ENCODE measurements at regions not wholly inside any gene's neighbourhood (a gene's known extent, or its start where the extent isn't known, plus 50 kb on each side); places are given as distances from the start of the nearest gene placed in this dataset.

DNA sequence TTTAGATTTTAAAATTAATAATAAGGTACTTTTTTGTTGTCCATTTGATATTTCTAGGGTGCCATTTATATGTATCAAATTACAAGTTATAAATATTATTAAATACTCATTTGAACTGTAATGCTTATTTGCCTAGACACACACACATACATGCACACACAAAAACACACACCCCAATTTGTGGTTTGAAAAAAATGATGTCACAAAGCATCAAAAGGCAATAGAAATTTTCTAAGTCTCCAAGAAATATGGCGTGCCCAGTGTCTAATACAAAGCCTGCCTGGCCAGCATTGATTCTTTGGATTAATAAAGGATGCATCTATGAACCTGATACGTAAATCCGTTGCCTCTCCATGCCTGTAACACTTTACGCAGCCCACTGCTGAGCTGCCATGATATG lies 252.8 kb upstream of the BLID start:
- peaks cover 26% of the 10 kb centered on the region for H3K4me1 Mint-ChIP-seq
- TF ChIP-seq FOXP1 (CRISPR knock-in tag; IDR thresholded peaks at IDR 0.05; ENCODE audit: borderline replicate concordance): no peak
- TF ChIP-seq RORB (CRISPR knock-in tag; IDR thresholded peaks at IDR 0.05): no peak
- no peak for TF ChIP-seq GRHL2 (CRISPR knock-in tag; IDR thresholded peaks at IDR 0.05; ENCODE audit: insufficient replicate concordance, severe bottlenecking)
- TF ChIP-seq, protein P1, sequence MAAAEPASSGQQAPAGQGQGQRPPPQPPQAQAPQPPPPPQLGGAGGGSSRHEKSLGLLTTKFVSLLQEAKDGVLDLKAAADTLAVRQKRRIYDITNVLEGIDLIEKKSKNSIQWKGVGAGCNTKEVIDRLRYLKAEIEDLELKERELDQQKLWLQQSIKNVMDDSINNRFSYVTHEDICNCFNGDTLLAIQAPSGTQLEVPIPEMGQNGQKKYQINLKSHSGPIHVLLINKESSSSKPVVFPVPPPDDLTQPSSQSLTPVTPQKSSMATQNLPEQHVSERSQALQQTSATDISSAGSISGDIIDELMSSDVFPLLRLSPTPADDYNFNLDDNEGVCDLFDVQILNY (CRISPR knock-in tag; IDR thresholded peaks at IDR 0.05): no peak
- no peak overlapping the region for H3K27ac Mint-ChIP-seq
- CTCF ChIA-PET: no interaction called here
- no peak overlapping the region for H3K4me3 Mint-ChIP-seq
- H3K36me3 Mint-ChIP-seq: no peaks in the 10 kb centered on the region
- DNase-seq (ENCODE audit: low spot score) (no peak), ATAC-seq (no peak)
- POLR2A ChIA-PET: no interaction called here
- H3K9me3 Mint-ChIP-seq: no peaks in the 10 kb centered on the region
- H3K27me3 Mint-ChIP-seq (ENCODE audit: low read depth): 0 out of 2 replicates have a peak, but pooled peaks cover 4% of the 10 kb centered on the region

DNA sequence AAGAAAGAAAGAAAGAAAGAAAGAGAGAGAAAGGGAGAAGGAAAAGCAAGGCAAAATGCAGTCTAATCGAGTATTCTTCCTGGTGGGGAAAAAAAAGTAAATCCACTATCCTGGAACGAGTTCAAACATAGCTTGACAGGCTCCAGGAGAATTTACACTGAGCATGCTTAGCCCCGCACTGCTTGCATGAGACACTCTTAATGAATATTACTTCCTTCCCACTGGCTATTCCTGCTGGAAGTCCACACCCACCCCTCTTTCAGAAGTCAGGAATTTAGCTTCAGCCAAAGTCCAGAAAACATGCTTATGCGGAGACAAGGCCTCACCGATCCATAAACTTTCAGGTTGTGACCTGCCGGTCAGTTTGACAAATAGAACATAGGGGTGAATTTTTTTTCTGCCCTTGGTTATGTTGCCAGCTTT lies 251.8 kb upstream of the BLID start:
- TF ChIP-seq TP53 (CRISPR knock-in tag; IDR thresholded peaks at IDR 0.05) (no peak), ZNF138 (CRISPR knock-in tag; conservative IDR thresholded peaks at IDR 0.05) (no peak), OVOL2 (CRISPR knock-in tag; IDR thresholded peaks at IDR 0.05; ENCODE audit: borderline replicate concordance) (no peak), ESRRA (CRISPR knock-in tag; IDR thresholded peaks at IDR 0.05; ENCODE audit: borderline replicate concordance) (no peak), ZNF671 (CRISPR knock-in tag; IDR thresholded peaks at IDR 0.05) (no peak), JAZF1 (CRISPR knock-in tag; IDR thresholded peaks at IDR 0.05) (no peak)
- TF ChIP-seq, protein P2, sequence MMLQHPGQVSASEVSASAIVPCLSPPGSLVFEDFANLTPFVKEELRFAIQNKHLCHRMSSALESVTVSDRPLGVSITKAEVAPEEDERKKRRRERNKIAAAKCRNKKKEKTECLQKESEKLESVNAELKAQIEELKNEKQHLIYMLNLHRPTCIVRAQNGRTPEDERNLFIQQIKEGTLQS (CRISPR knock-in tag; conservative IDR thresholded peaks at IDR 0.05): no peak
- TF ChIP-seq, protein P3, sequence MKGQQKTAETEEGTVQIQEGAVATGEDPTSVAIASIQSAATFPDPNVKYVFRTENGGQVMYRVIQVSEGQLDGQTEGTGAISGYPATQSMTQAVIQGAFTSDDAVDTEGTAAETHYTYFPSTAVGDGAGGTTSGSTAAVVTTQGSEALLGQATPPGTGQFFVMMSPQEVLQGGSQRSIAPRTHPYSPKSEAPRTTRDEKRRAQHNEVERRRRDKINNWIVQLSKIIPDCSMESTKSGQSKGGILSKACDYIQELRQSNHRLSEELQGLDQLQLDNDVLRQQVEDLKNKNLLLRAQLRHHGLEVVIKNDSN (CRISPR knock-in tag; IDR thresholded peaks at IDR 0.05): no peak
- TF ChIP-seq, protein P4, sequence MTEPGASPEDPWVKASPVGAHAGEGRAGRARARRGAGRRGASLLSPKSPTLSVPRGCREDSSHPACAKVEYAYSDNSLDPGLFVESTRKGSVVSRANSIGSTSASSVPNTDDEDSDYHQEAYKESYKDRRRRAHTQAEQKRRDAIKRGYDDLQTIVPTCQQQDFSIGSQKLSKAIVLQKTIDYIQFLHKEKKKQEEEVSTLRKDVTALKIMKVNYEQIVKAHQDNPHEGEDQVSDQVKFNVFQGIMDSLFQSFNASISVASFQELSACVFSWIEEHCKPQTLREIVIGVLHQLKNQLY (CRISPR knock-in tag; IDR thresholded peaks at IDR 0.05): no peak
- TF ChIP-seq, protein P5, sequence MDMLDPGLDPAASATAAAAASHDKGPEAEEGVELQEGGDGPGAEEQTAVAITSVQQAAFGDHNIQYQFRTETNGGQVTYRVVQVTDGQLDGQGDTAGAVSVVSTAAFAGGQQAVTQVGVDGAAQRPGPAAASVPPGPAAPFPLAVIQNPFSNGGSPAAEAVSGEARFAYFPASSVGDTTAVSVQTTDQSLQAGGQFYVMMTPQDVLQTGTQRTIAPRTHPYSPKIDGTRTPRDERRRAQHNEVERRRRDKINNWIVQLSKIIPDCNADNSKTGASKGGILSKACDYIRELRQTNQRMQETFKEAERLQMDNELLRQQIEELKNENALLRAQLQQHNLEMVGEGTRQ (CRISPR knock-in tag; IDR thresholded peaks at IDR 0.05): no peak
- H3K27ac Mint-ChIP-seq: no peak overlapping the region
- ChIA-PET POLR2A (no interaction called here), CTCF (no interaction called here)
- H3K27me3 Mint-ChIP-seq (ENCODE audit: low read depth): 0 out of 2 replicates have a peak, but pooled peaks cover 4% of the 10 kb centered on the region
- no peak for DNase-seq (ENCODE audit: low spot score)
- peaks cover 21% of the 10 kb centered on the region for H3K4me1 Mint-ChIP-seq
- no peak for ATAC-seq
- H3K4me3 Mint-ChIP-seq: no peak overlapping the region
- H3K36me3 Mint-ChIP-seq: no peaks in the 10 kb centered on the region
- H3K9me3 Mint-ChIP-seq: no peaks in the 10 kb centered on the region

DNA sequence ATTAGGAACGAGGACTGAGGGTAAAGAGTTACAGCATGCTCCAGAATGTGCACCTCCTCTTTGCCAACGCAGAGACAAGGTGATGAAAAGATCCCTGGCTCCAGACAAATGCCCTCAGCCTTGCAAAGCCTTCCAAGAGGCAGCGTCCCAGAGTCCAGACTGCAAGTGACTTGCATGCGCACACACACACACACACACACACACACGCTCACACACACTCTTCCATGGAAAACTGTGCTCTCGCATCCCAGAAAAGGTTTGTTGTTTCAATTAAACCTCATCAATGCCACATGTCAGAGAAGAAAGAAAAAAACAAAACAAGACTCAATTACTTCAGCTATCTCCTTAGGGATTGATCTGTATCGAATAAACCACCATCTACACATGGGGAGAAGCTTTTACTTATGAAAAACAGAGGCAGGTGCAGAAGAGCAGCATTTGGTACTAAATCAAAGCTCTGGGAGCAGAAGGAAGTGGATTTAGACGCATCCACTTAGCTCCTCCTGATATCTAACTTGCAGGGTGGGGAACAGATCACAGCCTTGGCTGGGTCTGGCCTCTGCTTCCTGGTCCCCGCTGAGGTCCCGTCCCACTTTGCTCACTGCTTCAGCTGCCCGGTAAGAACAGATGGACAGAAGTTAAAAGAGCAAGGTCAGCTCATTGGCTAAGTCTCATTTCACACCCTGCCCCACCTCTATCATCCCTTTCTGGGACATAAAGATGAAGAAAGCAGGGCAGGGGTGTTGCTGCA lies 249.8 kb upstream of the BLID start:
- POLR2A ChIA-PET: no interaction called here

DNA sequence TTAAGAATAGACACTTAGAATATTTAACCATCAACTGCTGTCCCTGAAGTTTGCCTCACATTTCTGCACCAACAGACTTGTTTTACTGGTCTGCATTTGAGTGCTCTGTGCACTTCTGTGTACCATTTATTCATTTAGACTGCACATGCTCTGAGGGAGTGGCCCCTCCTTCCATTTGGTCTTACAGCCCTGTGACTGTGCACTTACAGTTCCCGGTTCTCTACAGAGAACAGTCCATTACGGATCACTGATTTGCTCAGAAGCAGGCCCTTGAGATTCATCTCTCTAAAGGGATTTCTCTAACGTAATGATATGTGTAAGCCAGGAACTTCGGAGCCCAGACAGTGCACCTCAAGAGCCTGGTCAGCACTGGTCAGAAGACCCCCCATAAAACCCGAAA lies 247.3 kb upstream of the BLID start:
- ATAC-seq: no peak
- ChIA-PET CTCF (no interaction called here), POLR2A (no interaction called here)
- Mint-ChIP-seq H3K9me3 (peaks cover 11% of the 10 kb centered on the region), H3K4me3 (no peak overlapping the region), H3K36me3 (peaks cover 8% of the 10 kb centered on the region), H3K4me1 (peaks cover 26% of the 10 kb centered on the region), H3K27ac (no peak overlapping the region), H3K27me3 (ENCODE audit: low read depth) (no peaks in the 10 kb centered on the region)
- DNase-seq (ENCODE audit: low spot score): no peak
- no peak for TF ChIP-seq ZNF416 (CRISPR knock-in tag; IDR thresholded peaks at IDR 0.05)
- TF ChIP-seq NFATC4 (CRISPR knock-in tag; IDR thresholded peaks at IDR 0.05): no peak
- TF ChIP-seq, protein P2 (CRISPR knock-in tag; conservative IDR thresholded peaks at IDR 0.05): no peak
- TF ChIP-seq TEAD1 (CRISPR knock-in tag; IDR thresholded peaks at IDR 0.05): no peak
- TF ChIP-seq ZNF396 (CRISPR knock-in tag; IDR thresholded peaks at IDR 0.05; ENCODE audit: borderline replicate concordance): no peak
- TF ChIP-seq, protein P6, sequence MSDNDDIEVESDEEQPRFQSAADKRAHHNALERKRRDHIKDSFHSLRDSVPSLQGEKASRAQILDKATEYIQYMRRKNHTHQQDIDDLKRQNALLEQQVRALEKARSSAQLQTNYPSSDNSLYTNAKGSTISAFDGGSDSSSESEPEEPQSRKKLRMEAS (CRISPR knock-in tag; IDR thresholded peaks at IDR 0.05): no peak
- no peak for TF ChIP-seq ZNF671 (CRISPR knock-in tag; IDR thresholded peaks at IDR 0.05)
- TF ChIP-seq, protein P7, sequence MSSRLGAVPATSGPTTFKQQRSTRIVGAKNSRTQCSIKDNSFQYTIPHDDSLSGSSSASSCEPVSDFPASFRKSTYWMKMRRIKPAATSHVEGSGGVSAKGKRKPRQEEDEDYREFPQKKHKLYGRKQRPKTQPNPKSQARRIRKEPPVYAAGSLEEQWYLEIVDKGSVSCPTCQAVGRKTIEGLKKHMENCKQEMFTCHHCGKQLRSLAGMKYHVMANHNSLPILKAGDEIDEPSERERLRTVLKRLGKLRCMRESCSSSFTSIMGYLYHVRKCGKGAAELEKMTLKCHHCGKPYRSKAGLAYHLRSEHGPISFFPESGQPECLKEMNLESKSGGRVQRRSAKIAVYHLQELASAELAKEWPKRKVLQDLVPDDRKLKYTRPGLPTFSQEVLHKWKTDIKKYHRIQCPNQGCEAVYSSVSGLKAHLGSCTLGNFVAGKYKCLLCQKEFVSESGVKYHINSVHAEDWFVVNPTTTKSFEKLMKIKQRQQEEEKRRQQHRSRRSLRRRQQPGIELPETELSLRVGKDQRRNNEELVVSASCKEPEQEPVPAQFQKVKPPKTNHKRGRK (CRISPR knock-in tag; IDR thresholded peaks at IDR 0.05; ENCODE audit: borderline replicate concordance): no peak

More for the DNA sequence above, 249.8 kb upstream of the BLID start:
- no peak for DNase-seq (ENCODE audit: low spot score)
- peaks cover 5% of the 10 kb centered on the region for H3K36me3 Mint-ChIP-seq
- no peak for TF ChIP-seq IRF2 (CRISPR knock-in tag; IDR thresholded peaks at IDR 0.05; ENCODE audit: borderline replicate concordance, low read depth)
- no peak for TF ChIP-seq GRHL2 (CRISPR knock-in tag; IDR thresholded peaks at IDR 0.05; ENCODE audit: insufficient replicate concordance, severe bottlenecking)
- no peak for TF ChIP-seq ZNF263 (CRISPR knock-in tag; IDR thresholded peaks at IDR 0.05; ENCODE audit: low read depth)
- TF ChIP-seq ZNF396 (CRISPR knock-in tag; IDR thresholded peaks at IDR 0.05; ENCODE audit: borderline replicate concordance): no peak
- CTCF ChIA-PET: interaction anchor here (0.7 kb wide), 1 partner anchor 85 kb away, joined by 3 read pairs; no protein-coding TSS in a partner anchor
- no peak for ATAC-seq
- H3K9me3 Mint-ChIP-seq: peaks cover 7% of the 10 kb centered on the region
- no peak overlapping the region for H3K4me3 Mint-ChIP-seq
- no peaks in the 10 kb centered on the region for H3K27me3 Mint-ChIP-seq (ENCODE audit: low read depth)
- H3K4me1 Mint-ChIP-seq: peaks cover 21% of the 10 kb centered on the region
- H3K27ac Mint-ChIP-seq: no peak overlapping the region

All from WTC11 (cell line).